Fibroblast of peridontal ligament (primary cell): ENCODE measurements at regions not wholly inside any gene's neighbourhood (a gene's known extent, or its start where the extent isn't known, plus 50 kb on each side); places are given as distances from the start of the nearest gene placed in this dataset.
"Not testable (repeated sequence)": the region's sequence is repeated elsewhere in the genome, so short reads cannot be mapped to it uniquely, and the experiment has no call there.

ENCODE experiments used
- DNase-seq: peaks from one replicate; pipeline ENCODE4 v3.0.0-alpha.2; 2010; ENCODE audit errors: extremely low read depth

DNA sequence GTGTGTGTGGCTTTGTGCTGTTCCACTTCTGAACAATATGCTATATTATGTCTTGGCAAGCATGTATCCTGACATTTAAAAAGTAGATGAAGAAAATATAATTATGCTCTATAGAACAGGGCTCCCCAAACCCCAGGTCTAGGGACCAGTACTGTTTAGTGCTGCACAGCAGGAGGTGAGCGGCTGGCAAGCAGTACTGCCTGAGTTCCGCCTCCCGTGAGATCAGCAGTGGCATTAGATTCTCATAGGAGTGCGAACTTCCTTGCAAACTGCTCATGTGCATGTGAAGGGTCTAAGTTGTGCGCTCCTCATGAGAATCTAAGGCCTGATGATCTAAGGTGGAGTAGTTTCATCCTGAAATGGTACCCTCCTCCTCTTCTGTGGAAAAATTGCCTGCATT, 979.1 kb upstream of the CTNND2 start:
- DNase-seq: no peak

DNA sequence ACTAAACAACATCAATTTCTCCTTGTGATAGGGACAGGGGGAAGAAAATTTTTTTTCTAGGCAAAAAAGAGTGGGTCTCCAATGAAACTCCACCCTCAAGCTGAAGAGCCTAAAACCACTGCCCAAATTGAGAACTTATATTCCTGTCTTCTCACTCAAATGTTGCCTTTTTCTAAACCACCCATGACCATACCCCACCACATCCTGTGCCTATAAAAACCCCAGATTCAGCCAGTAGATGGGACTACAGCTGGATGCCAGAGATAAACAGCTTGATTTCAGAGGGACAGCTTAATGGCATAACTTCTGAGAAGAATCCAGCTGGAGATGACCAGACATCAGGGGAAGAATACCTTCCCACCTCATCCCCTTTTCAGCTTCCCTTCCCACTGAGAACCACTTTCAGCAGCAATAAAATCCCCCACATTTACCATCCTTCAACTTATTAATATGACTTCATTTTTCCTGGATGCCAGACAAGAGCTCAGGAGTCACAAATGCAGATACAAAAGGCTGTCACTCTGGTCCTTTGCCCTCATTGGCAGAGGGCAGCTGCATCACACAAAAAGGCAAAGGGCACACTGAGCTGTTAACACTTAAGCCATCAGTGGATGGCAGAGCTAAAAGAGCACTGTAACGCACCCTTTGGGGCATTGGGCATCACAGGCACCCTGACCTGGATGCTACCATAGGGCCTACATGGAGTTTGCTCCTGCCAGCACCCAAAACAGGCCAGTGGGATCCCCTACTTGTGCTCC, 972.5 kb upstream of the CTNND2 start:
- DNase-seq: no peak

GRCh38 chr5:12870872-12871539, 966.8 kb upstream of the CTNND2 start:
- no peak for DNase-seq

- DNase-seq: no peak
Observed at GRCh38 chr5:12865529-12865928, 961.3 kb upstream of the CTNND2 start.

DNA sequence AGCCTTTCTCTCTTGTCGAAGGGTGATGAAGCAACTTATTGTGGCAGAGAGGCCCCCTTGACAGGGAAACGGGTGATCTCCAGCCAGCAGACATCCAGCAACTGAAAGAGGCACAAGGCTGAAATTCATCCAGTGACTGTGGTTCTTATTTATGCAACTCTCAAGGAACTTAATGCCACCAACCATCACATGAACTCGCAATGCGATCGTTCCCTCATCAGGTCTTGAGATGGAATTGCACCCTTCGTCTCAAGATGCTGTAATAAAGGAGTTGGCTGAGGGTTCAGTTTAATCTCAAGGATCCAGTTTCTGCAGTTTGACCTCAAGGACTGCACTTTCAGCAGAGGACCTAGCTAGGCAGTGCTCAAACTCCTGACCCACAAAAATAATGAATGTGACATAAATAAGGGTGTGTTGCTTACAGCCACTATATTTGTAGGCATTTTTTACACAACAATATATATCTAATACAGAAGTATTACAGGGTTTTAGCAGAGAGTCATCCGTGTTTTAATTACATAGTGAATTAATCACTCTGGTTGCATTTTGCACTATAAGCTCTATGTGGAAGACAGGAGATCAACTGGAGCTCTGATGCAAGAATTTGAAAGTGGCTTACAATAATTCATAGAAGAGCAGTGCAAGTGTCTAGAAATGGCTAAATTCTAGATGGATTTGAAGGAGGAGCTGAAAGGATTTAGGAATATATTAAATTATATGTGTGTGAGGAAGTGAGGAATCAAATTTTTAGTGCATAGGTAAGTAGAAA, 957.8 kb upstream of the CTNND2 start:
- DNase-seq: no peak

GRCh38 chr5:12856105-12856504, 951.9 kb upstream of the CTNND2 start:
- DNase-seq: not testable (repeated sequence)

DNA sequence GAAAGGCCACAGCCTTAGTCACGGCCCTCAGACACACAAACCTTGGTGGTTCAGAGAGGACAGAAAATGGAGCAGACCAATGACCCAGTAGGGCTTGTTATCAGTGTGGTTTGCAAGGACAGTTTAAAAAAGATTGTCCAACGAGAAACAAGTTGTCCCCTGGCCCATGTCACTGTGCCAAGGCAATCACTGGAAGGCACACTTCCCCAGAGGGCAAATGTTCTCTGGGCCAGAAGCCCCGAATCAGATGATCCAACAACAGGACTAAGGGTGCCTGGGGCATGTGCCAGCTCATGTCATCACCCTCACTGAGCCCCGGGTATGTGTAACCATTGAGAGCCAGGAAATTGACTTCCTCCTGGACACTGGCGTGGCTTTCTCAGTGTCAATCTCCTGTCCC, 950.1 kb upstream of the CTNND2 start:
- DNase-seq: no peak

GRCh38 chr5:12851761-12852160, 947.5 kb upstream of the CTNND2 start:
- no peak for DNase-seq

DNA sequence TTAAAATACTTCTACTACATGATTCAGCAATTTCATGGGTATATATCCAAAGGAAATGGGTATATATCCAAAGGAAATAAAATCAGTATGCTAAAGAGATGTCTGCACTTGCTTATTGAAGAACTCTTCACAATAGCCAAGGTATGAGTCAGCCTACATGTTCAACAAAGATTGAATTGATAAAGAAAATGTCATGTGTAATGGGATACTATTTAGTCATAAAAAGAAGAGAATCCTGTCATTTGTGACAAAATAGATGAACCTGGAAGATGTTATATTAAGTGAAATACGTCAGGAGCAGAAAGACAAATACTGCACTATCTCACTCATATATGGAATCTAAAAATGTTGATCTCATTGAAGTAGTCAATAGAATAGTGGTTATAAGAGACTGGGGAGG, 944.5 kb upstream of the CTNND2 start:
- no peak for DNase-seq

DNA sequence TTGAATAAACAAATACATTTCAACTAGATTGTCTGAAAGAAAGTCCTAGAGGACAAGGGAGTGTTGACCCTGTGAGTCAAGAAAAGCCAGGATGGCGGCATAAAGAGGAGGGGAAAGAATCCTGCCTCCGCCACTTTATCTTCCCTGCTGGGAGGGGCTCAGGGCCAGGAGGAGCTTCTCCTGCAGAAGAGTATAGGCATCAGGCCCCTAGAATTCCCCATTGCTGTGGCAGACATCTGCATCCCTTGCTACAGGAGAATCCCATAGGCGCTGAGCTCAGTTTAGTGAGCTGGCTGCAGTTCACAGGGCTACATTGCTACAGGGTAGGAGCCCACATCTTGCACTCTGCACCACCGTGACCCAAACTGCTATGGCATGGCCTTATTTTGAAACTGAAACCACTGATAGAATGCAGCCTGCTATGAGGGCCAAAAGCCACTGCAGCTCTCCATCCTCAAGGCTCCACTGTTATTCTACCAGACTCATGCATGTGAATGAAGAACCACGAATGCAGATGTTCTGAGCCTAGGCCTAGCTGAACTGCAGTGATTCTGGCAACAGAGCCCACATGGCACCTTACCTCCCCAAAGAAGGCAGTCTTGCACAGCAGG, 941.4 kb upstream of the CTNND2 start:
- DNase-seq: no peak

- no peak for DNase-seq
Observed at GRCh38 chr5:12840972-12841371, 936.7 kb upstream of the CTNND2 start.

- no peak for DNase-seq
Observed at GRCh38 chr5:12837592-12837991, 933.3 kb upstream of the CTNND2 start.

- no peak for DNase-seq
Observed at GRCh38 chr5:12825163-12825562, 920.9 kb upstream of the CTNND2 start.

GRCh38 chr5:12805165-12805698, 901.0 kb upstream of the CTNND2 start:
- DNase-seq: no peak

DNA sequence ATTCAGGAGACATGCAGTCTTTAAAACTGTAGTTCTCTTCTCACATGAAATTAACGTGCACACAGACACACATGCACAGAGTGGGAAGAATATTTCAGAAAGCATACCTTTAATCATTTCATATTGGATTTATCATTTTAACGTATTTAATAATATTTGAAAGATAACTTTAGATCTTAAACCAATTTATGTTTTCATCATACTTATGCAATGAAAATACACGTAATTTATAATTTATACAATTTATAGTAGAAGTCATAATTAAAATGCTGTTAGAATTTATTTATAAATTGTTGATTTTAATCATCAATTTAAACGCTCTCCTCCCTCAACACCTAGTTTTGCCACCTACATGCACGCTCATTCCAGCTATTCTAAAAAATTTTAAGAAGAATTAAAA, 894.9 kb upstream of the CTNND2 start:
- DNase-seq: no peak

DNA sequence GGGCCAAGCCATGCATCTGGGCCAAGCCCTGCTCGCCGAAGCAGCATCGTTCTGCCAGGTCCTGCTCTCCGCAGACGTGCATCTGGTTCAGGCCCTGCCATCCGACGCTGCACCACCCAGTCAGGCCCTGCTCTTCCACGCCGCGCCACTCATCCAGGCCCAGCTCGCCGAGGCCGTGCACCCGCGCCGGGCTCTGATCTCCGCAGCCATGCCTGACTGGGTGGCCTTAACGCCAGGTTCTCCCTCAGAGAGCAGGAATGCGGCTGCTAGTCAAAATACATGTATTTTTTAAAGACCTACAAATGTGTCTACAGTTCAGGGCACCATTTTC, 891.1 kb upstream of the CTNND2 start:
- DNase-seq: no peak

GRCh38 chr5:12794476-12795332, 890.5 kb upstream of the CTNND2 start:
- no peak for DNase-seq

DNA sequence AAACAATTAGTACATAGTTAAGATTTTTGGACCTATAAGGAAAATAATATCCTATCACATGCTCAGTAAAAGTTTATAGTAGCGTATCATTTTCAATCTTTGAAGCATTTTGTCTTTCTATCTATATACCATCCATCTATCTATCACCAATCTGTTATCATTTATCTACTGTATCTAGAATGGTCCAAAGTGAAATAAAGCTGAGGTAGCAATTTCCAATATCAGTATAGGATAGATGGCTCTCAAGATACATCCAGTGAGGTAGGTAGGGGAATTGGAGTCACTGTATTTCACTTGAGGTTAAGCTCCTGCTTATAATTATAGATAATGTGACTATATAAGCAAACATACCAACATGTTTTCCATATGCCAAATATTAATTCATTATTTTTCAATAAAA, 889.1 kb upstream of the CTNND2 start:
- no peak for DNase-seq

DNA sequence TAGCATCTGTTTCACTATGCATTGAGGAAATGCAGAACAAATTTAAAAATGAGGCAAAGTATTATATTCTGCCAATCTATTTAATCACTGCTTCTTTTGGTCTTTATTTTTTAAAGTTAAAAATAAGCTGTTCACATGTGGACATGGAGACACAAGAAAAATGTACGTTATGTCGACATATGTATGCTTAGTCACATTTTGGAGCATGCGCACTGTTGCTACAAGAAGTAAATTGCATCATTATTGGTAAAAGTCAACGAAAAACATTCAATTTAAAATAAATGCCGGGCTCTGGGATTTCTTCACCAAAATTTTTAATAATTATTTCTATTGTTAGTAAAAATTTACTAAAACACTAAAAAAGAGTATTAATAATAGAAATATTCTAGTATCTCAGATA, 876.3 kb upstream of the CTNND2 start:
- no peak for DNase-seq

DNA sequence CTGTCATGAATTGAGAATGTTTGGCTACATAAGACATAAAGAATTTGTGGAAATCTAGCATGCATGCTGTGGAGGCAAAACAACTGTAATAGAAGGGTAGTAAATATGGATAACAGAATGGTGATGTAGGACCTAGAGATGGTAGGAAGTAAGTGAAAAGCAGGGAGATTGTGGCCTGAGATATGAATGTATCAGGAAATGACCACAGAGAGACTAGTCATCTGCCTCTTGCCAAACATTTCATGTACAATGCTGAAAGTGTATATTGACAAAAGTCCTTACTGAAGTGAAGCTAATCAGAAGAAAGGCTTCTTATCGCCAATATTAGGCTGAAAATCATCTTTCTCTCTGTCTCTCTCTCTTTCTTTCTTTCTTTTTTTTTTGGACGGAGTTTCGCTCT, 873.1 kb upstream of the CTNND2 start:
- DNase-seq: no peak

DNA sequence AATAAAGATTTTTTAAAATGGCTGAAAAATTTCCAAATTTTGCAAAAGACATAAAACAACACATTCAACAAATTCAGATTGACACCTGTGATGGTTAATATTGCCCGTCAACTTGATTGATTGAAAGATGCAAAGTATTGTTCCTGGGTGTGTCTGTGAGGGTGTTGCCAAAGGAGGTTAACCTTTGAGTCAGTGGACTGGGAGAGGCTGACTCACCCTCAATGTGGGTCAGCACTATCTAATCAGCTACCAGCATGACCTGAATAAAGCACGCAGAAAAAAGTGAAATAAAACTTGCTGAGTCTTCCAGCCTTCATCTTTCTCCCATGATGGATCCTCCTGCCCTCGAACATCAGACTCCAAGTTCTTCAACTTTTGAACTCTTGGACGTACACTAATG, 868.0 kb upstream of the CTNND2 start:
- DNase-seq: no peak
